ENCODE measurements at regions not wholly inside any gene's neighbourhood (a gene's known extent, or its start where the extent isn't known, plus 50 kb on each side); places are given as distances from the start of the nearest gene placed in this dataset.
"Not testable (repeated sequence)": the region's sequence is repeated elsewhere in the genome, so short reads cannot be mapped to it uniquely, and the experiment has no call there.

DNA sequence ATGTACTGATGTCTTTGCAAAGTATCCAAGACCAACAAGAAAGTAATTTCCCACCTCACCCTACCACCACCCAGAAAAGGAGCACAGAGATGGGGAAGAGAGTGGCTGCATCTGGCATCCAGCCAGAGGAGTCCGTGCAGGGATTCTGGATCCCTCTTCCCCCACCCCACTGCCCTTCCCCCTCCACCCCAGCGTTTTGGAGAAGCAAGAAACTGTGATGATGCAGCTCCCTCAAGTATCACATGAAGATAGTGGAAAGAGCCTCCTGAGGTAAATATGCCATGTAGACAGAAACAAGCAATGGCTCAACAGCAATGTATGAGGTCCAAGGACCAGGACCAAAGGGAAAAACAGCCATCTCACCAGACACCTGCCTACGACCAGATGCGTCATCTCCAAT lies 153.8 kb downstream of the DEPDC1B start:
- ATAC-seq (no peak), DNase-seq (no peak)

DNA sequence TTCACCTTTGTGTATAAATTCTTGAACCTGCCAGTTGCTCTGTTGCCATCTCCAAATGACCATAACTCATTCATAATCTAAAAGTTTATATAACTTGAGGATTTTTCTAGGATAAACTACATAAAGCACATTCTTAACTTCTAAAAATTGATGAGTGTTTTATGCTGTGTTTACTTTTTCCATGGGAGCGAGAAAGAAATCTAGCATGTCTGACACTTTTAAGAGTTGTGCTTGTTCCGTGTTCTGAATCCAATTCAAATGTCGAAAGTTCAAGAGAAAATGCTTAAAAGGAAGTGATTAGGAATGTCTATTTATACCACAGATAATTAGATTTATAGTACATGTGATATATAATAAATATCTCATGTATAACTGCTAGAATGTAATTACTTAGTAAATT lies 154.4 kb downstream of the DEPDC1B start:
- ATAC-seq (no peak), DNase-seq (no peak)

DNA sequence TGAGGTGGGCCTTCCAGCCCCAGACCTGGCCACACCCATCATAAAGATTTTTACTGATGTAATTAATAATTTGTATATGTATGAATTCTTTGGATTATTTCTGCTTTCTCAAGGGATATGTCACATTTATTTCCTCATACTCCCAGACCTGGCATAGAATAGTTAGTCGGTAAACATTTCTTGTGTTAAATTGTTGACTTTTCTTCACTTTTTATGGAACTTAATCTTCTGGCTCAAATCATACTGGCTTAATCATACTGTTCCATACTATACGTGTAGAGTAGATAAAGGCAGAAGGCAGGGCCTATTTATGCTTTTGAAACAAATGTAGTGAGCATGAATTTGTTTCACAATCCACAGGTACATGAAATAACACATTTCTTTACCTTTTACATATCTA lies 155.8 kb downstream of the DEPDC1B start:
- ATAC-seq (no peak), DNase-seq (no peak)

DNA sequence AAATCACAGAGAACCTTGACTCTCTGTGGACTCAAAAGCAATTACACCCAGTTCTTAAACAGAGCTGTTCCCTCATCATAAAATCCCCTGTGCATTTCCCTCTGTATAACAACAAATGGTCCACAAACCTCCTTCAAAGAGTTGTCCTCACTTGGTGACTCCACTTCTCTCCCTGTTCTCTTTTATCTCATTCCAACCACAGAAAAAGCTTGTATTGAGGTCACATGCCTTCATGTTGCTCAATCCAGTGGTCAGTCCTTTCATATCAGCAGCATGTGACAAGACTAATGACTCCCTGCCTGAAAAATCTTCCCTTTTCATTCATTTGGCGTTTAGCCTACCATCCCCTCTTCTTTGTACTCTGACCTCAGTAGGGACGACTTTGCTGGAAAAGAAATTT lies 158.0 kb downstream of the DEPDC1B start:
- ATAC-seq = no peak

DNA sequence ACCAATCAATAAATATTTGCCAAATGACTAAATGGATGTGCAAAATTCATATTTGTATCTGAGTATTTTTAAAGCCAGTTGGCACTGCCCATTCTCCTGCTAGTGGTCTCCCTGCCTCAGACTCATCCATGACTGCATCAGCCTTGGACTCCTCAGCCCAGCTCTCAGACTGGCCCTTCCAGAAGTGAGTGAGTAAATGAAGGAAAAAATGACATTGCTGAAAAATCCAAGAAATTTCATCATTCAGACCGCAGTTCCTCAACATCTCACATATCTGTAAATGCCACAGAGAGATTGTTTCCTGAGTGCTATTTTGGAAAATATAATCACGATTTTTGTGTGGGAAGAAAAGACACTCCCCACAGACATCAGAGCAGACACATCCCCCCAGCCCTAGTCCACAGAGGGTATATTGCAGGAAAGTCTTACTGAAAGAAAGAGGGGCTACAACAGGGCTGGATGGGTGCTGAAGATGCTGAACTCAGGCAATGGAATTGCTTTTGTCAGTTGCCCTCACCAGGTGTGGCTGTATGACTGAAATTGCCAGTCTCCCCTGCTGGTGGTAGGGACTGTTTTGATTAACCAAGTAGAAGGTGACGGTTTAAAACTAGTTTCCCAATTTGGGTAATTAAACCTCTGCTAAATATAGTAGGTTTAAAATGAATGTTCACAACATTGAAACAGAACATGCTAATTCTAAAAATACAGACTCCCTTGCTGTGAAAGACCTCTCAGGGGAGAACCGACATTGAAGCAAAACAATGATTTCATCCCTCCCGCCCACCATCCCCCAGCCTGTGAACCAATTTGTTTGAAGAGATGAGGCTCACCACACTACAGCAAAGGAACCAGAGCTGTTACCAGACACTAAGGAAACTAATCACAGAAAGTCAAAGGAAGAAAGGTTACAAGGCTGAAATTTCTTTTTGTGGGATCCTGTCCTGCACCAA lies 158.8 kb downstream of the DEPDC1B start:
- ATAC-seq (peak; percentile 61), DNase-seq (peak; percentile 25)

More for the DNA sequence above, 158.0 kb downstream of the DEPDC1B start:
- DNase-seq = no peak

DNA sequence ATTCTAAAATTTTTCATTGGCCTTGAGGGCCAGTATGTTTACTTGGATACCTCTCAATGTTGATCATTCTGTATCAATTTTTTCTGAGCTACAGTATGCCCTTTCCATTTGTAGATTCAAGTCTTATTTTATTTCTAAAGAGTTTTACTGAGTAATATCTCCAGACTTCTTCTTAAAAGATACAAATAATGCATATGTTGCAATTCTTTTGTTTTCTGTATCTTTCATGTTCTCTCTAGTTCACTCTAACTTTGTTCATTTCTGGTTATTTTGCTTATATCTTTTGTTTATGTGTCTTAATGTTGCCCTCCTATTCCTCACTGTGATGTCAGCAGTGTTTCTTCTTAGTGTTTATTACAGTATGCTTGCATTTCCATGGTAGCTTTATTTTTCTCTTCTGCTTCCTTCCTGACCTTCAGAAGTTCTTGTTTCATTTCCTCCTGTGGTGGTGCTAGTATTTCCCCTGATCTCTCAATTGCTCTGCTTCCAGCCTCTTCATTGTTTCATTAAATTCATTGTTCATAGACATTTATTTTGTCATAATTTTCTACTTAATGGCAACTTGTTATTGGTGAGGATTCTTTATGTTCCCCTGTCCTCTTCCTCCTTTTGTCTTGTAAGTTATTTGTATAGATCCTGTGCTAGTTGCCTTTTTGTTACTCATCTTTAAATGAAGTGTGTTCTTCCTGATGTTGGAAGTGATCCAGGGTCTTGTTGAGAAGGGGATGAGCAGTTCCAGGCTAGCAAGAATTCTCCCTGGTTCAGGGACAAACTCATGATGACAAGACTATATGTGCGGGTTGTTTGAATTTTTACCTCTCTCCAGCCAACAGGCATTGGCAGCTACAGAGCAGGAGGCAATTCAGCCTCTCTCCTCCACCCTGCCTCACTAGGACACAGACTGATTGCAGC lies 160.8 kb downstream of the DEPDC1B start:
- no peak for DNase-seq
- ATAC-seq = no peak

DNA sequence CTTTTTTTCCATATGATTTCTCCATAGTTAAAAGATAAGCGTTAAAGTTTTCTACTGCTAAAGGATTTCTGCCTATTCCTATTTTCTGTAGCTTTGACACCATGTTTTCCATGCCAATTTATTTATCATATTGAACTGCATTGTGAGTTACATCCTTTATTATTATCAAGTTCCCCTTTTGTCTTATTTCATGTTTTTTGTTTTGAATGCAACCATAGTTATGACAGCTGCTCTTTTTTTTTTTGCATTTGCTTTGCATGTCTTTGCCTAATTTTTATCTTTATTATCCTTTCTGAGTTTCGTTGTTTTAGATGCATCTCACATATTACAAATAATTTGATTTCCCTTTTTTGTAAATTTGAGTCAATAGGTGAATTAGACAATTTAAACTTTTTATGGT lies 161.5 kb downstream of the DEPDC1B start:
- no peak for DNase-seq
- no peak for ATAC-seq

DNA sequence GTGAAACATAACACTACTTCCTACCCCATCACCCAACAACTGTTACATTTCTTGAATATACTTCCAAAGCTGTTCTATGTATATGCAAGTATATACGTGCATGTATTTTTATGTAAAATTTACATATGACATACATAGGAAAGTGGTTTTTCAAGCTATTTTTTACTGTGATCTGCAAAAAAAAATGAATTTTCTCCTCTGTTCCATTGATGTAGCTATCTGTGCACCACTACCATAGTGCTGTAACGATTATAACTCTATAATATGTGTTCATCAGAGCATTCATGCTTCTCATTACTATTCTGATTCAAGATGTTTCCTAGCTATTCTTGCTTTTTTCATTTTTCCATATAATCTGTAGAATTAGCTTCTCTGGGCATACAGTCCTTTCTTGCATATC lies 164.0 kb downstream of the DEPDC1B start:
- no peak for ATAC-seq
- DNase-seq = no peak

DNA sequence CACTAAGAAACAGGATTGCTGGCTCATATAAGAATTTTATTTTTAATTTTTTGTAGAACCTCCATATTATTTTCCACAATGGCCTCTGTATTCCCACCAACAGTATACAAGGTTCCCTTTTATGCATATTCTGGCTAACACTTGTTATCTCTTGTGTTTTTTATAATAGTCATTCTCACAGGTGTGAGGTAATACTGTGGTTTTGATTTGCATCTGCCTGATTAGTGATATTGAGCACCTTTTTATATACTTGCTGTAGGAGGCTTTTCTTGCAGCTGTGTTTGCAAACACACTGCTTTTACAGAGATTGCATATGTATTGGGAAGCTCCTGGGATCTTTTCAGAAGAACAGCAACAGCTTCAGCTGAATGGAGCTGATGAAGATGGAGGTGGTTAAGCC lies 164.8 kb downstream of the DEPDC1B start:
- ATAC-seq (no peak), DNase-seq (no peak)

DNA sequence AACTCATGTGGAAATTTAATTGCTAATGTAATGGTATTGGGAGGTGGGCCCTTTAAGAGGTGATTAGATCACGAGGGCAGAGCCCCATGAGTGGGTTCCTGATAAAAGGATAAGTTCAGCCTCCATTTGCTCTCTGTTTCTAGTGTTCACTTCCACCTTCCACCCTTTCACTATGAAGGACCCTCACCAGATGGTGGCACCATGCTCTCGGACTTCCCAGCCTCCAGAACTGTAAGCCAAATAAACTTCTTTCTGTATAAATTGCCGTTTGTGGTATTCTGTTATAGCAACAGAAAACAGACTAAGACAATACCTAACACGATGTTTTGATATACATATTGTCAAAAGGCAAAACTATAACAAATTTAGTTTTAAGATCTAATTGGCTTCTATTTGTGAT lies 166.2 kb downstream of the DEPDC1B start:
- ATAC-seq (no peak), DNase-seq (no peak)

DNA sequence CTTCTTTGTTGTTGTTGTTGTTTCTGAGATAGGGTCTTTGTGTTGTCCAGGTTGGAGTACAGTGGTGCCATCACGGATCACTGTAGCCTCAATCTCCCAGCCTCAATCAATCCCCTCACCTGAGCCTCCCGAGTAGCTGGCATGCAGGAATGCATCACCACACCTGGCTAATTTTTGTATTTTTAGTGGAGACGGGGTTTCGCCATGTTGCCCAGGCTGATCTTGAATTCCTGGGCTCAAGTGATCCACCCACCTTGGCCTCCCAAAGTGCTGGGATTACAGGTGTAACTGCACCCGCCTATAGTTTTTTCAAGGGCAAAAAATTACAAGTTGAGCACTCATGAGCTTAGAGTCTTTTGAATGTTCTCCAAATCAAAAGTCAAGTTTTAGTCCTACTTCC lies 167.2 kb downstream of the DEPDC1B start:
- DNase-seq, ATAC-seq: not testable (repeated sequence)

DNA sequence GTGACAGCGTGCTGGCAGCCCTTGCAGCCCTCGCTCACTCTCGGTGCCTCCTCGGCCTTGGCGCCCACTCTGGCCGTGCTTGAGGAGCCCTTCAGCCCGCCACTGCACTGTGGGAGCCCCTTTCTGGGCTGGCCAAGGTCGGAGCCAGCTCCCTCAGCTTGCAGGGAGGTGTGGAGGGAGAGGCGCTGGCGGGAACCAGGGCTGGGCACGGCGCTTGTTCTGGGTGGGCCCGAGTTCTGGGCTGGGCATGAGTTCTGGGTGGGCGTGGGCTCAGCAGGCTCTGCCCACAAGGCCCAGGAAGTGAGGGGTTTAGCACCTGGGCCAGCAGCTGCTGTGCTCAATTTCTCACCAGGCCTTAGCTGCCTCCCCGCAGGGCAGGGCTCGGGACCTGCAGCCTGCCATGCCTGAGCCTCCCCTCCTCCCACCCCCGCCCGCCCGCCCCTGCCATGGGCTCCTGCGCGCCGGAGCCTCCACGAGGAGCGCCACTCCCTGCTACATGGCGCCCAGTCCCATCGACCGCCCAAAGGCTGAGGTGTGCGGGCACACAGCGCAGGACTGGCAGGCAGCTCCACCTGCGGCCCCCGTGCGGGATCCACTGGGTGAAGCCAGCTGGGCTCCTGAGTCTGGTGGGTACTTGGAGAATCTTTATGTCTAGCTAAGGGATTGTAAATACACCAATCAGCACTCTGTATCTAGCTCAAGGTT lies 169.7 kb downstream of the DEPDC1B start:
- ATAC-seq, DNase-seq: not testable (repeated sequence)

DNA sequence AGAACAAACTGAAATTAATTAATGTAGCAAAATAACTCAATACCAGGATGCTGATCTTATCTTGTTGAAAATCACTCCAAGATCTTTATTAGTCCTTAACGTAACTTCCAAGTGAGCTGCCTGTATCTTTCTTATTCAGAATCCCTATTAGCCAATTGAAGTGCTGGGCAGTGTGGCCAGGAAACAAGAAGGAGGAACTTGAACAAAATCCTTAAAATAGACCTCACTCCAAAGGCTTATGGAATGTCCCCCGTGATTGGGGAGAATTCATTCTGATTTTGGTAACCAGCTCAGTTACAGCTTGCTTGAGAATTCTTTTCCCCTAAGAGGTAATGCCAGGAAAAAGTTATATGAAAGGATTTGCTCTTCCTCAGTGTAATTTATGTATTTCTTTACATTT lies 171.0 kb downstream of the DEPDC1B start:
- ATAC-seq = no peak
- no peak for DNase-seq

DNA sequence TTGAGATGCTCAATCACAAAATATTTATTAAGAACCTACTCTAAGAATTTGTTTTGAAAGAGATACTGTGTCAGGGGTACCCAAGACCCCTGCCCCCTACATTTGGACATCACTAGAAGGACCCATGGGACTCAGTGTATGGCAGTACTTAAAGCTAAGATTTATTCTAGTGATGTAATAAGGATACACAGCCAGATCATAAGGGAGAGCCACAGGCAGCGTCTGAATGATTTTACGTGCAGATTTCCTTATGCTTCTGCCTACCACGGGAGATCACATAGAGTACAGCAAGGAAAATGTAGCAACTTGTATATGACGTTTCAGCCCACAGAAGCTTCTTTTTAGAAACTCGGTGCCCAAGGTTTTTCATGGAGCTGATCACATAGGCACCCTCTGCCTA lies 172.9 kb downstream of the DEPDC1B start:
- ATAC-seq (no peak), DNase-seq (no peak)

DNA sequence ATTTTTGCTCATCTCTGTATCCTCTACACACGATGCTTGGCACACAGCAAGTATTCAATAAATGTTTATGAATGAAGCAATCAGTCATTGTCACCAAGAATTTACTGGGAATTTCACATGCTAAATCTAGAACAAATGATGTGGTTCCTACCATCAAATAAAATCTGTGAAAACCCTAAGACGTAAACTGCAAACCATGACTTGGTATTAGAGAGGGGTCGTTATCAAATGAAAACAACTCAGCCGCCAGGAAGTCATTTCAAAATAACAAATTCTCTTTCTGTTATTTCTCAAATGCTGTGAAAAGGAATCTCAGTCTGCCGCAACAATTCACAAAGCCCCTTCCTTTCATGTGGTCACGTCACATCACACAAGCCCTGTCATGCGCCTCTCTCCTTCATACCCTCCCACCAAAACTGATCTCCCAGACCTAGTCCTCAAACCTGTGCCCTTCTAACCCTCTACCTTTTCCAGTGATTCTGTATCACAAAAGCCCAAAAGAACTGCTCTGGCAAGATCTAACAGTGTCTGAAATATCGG lies 173.6 kb downstream of the DEPDC1B start:
- ATAC-seq = no peak
- no peak for DNase-seq

DNA sequence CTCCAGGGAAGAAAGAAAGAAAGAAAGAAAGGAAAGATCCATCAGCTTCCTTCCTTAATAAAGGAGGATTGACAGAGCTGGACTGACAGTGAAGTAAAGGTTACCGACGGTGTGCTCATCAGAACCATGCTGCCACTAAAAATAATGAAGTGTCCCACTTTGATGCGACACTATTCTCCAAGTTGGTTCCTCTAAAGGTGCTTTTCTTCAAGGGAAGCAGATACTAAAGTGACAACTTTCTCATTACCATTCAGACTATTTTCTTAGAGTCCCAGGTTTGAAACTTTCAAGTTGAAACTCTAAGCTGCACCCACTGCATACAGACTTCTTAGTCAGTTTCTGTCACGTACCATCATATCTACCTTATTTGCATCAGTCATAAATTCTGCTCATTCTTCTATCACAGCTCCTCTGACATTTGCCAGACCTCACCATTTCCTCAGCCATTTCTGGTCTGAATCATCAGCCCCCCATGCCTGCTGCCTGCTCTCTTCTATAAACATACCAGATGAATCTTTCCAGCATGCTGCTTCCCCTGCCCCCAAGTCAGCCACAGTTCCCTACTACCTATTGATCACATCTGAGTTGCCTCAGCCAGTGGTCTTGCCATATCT lies 177.6 kb downstream of the DEPDC1B start:
- ATAC-seq = peak; percentile 71
- peak; percentile 11 for DNase-seq

DNA sequence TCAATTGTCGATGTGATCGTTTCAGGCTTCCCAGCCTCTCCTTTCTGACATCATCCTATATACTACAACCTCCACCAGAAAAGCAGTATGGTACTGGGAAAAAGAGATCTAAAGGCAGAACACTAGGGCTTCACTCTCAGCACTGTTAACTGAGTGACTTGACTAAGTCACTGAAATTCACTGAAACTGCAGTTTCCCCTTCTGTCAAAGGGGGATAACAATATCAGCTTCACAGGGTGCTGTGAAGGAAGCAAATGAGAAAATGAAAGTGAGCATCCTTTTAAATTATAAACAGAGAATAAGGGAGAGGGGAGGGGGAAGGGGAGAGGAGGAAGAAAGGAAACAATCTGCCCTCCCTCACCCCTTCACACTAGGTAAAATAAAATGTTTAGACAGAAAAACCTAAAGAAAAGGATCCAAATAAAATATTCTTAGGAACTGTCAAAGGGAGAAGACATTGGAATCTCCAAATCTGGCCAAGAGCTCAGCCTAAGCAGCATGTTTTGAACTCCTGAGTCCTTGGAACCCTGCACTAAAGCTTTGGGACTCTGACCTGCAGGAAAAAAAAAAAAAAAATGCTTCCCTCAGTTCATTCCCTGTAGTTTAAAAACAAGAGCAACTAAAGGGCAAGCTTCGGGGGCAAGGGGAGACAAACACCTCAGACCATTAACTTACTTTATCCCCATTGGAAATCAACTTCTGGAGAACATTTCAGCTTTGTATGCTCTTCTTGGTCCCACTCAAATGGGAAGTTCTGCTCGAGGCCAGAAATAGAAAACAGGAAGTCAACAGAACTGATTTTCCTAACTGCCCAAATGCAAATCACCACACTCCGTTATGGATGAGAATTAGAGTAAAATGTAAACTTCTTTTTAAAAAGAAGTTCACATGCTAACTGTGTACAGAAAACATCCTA lies 178.3 kb downstream of the DEPDC1B start:
- DNase-seq (no peak), ATAC-seq (no peak)

DNA sequence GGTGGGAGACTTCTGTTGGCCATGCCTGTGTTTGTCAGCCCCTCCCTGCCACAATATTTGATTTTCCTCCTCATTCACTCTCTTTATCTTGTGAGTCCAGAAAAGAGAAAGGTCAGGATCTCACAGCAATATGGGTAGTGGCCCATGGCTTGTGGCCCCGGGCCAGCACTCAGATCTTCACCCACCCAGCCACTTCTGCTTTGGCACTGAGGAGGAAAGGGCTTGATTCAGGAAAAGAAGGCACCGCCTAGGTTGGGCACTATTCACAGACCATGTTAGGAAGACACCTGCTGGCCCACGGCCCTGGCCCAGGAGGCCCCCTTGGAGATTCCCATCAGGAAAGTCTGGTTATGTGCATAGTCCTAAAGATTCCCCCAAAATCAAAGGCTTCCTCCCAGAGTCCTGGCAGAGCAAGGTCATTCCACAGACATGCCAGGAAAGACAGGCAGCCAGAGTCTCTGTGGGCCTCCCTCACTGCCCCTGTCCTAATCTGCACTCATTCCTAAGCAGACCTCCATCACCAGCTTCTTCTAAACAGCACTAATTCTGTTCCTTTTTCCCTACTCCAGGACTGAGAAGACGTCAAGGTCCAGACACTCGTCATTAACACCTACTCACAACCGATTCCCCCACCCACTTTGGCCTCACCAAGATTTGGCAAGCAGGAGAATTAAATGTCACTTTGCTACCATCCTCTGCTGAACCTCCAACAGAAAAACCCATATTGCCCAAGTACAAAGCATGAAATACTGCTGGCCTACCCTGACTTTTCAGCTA lies 179.3 kb downstream of the DEPDC1B start:
- ATAC-seq = no peak
- no peak for DNase-seq

DNA sequence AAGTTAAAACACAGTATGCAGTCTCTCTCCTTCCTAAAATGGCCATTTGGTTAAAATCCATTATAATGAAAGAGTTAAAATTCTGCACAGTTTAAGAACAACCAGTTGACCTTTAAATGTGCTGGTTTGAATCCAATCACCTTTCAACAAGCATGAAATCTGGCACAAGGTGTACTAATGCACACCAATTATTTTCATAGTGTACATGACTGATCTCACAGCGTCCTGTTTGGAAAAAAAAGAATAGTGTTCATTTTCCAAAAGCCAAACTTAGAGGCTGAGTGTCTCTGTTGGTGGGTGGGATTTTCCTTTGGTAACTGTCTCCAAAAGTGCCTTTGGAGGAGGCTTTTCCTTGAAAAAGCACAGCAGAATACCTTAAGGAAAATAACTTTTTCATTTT lies 180.6 kb downstream of the DEPDC1B start:
- DNase-seq = no peak
- ATAC-seq = no peak

DNA sequence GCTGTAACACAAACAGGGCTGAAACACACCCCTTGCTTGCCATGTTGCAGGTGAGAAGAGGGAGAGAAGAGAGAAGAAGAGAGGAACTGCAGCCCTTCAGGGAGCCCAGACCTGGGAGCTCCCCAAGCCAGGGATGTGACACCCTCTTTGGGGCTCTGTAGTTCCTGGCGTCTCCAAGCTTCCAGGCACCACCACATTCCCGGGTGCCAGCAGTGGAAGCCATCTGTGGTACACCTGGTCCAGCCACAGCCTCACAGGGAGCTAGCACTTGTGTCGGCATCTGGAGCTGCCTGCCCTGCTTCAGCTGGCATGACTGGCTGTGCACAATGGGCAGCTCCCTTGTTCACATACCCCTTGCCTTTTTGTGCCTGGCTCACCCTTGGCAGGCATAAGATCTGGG lies 182.1 kb downstream of the DEPDC1B start:
- ATAC-seq (no peak), DNase-seq (no peak)

Data from stimulated activated naive CD8-positive, alpha-beta T cell treated with anti-CD3 and anti-CD28 coated beads, Interleukin-15, Interleukin-2, amounts not matched to agents 100 U/mL and 50 U/mL, for 24 hours (primary cell).